ENCODE measurements at regions not wholly inside any gene's neighbourhood (a gene's known extent, or its start where the extent isn't known, plus 50 kb on each side); places are given as distances from the start of the nearest gene placed in this dataset.

DNA sequence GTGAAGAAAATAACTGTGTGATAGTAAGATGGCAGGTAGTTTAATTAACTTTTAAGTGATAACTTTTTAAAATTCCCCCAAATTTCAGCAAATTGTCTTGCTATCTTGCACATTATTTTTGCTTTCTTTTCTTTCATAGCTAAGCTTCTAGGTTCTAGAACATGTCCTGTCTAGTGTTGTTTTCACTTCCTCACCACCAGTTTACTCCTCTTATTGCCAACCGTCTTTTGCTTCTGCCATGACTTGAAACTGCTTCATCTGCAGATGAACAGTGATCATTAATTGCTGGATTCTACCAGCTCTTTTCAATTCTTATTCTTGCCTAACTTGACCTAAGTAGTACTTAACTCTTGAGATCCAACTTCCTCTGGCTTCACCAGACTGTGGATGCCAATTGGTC is 137.8 kb downstream of the CENPW start:
- Mint-ChIP-seq H3K27ac (ENCODE audit: unreplicated experiment) (no peak overlapping the region), H3K9me3 (ENCODE audit: unreplicated experiment) (no peaks in the 10 kb centered on the region), H3K4me3 (ENCODE audit: unreplicated experiment) (no peak overlapping the region), H3K4me1 (ENCODE audit: unreplicated experiment) (no peaks in the 10 kb centered on the region), H3K27me3 (ENCODE audit: unreplicated experiment) (peaks cover 10% of the 10 kb centered on the region), H3K36me3 (ENCODE audit: unreplicated experiment) (no peaks in the 10 kb centered on the region)
- DNase-seq (ENCODE audit: extremely low spot score, unreplicated experiment) = no peak
- TF ChIP-seq, protein P1, sequence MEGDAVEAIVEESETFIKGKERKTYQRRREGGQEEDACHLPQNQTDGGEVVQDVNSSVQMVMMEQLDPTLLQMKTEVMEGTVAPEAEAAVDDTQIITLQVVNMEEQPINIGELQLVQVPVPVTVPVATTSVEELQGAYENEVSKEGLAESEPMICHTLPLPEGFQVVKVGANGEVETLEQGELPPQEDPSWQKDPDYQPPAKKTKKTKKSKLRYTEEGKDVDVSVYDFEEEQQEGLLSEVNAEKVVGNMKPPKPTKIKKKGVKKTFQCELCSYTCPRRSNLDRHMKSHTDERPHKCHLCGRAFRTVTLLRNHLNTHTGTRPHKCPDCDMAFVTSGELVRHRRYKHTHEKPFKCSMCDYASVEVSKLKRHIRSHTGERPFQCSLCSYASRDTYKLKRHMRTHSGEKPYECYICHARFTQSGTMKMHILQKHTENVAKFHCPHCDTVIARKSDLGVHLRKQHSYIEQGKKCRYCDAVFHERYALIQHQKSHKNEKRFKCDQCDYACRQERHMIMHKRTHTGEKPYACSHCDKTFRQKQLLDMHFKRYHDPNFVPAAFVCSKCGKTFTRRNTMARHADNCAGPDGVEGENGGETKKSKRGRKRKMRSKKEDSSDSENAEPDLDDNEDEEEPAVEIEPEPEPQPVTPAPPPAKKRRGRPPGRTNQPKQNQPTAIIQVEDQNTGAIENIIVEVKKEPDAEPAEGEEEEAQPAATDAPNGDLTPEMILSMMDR (IDR thresholded peaks at IDR 0.05) = no peak

GRCh38 chr6:126480268-126480667 is 140.4 kb downstream of the CENPW start:
- Mint-ChIP-seq H3K9me3 (ENCODE audit: unreplicated experiment) (peaks cover 3% of the 10 kb centered on the region), H3K27me3 (ENCODE audit: unreplicated experiment) (peaks cover 10% of the 10 kb centered on the region), H3K36me3 (ENCODE audit: unreplicated experiment) (no peaks in the 10 kb centered on the region), H3K4me3 (ENCODE audit: unreplicated experiment) (no peak overlapping the region), H3K4me1 (ENCODE audit: unreplicated experiment) (no peaks in the 10 kb centered on the region), H3K27ac (ENCODE audit: unreplicated experiment) (no peak overlapping the region)
- DNase-seq (ENCODE audit: extremely low spot score, unreplicated experiment) = no peak
- TF ChIP-seq, protein P1 (IDR thresholded peaks at IDR 0.05) = no peak

DNA sequence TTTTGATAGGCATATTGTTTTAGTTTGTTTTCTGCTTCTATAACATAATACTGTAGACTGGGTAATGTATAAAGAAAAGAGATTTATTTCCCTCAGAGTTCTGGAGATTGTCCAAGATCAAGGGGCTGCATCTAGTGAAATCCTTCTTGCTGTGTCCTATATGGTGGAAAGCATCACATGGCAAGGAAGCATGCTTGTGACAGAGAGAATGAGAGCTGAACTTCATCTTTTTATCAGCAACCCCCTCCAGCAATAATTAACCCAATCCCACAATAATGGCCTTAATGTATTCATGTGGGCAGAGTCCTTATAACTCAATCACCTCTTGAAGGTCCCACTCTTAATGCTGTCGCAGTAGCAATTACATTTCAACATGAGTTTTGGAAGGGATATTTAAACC is 141.4 kb downstream of the CENPW start:
- no peak for DNase-seq (ENCODE audit: extremely low spot score, unreplicated experiment)
- H3K9me3 Mint-ChIP-seq (ENCODE audit: unreplicated experiment) = peaks cover 11% of the 10 kb centered on the region
- TF ChIP-seq, protein P1 (IDR thresholded peaks at IDR 0.05) = no peak

GRCh38 chr6:126504792-126505191 is 164.9 kb downstream of the CENPW start:
- DNase-seq (ENCODE audit: extremely low spot score, unreplicated experiment) = no peak
- peaks cover under 1% of the 10 kb centered on the region for H3K4me1 Mint-ChIP-seq (ENCODE audit: unreplicated experiment)
- no peaks in the 10 kb centered on the region for H3K27me3 Mint-ChIP-seq (ENCODE audit: unreplicated experiment)
- no peaks in the 10 kb centered on the region for H3K36me3 Mint-ChIP-seq (ENCODE audit: unreplicated experiment)
- no peak overlapping the region for H3K27ac Mint-ChIP-seq (ENCODE audit: unreplicated experiment)
- H3K4me3 Mint-ChIP-seq (ENCODE audit: unreplicated experiment) = no peak overlapping the region
- TF ChIP-seq, protein P1 (IDR thresholded peaks at IDR 0.05) = no peak
- peaks cover 16% of the 10 kb centered on the region for H3K9me3 Mint-ChIP-seq (ENCODE audit: unreplicated experiment)

More for the DNA sequence above, 141.4 kb downstream of the CENPW start:
- Mint-ChIP-seq H3K4me1 (ENCODE audit: unreplicated experiment) (no peaks in the 10 kb centered on the region), H3K4me3 (ENCODE audit: unreplicated experiment) (no peak overlapping the region), H3K27ac (ENCODE audit: unreplicated experiment) (no peak overlapping the region), H3K36me3 (ENCODE audit: unreplicated experiment) (no peaks in the 10 kb centered on the region), H3K27me3 (ENCODE audit: unreplicated experiment) (peaks cover 7% of the 10 kb centered on the region)

DNA sequence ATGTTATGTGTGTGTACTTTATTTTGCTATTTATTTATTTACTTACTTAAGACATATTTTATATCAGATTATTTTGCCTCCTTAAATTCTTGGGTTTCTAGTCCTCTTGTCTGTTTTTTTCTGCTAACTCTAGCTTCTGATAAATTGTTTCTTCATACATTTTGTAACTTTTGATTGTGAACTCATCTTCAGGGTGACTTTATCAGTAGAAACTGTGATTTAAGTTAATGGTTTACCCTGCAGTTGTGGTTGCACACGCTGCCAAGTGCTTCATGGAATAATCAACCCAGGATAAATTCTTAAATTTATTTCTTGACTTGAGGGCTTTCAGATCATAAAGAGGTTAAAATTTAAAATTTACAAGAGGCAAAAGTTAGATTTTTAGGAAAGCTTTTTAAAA is 173.3 kb downstream of the CENPW start:
- H3K4me3 Mint-ChIP-seq (ENCODE audit: unreplicated experiment) = no peak overlapping the region
- H3K9me3 Mint-ChIP-seq (ENCODE audit: unreplicated experiment) = peaks cover 16% of the 10 kb centered on the region
- TF ChIP-seq, protein P1 (IDR thresholded peaks at IDR 0.05) = no peak
- H3K36me3 Mint-ChIP-seq (ENCODE audit: unreplicated experiment) = no peaks in the 10 kb centered on the region
- H3K4me1 Mint-ChIP-seq (ENCODE audit: unreplicated experiment) = no peaks in the 10 kb centered on the region
- H3K27ac Mint-ChIP-seq (ENCODE audit: unreplicated experiment) = no peak overlapping the region
- no peak for DNase-seq (ENCODE audit: extremely low spot score, unreplicated experiment)
- peaks cover 27% of the 10 kb centered on the region for H3K27me3 Mint-ChIP-seq (ENCODE audit: unreplicated experiment)

All from osteocyte (in vitro differentiated cells).